ENCODE measurements at regions not wholly inside any gene's neighbourhood (a gene's known extent, or its start where the extent isn't known, plus 50 kb on each side); places are given as distances from the start of the nearest gene placed in this dataset.
"Not testable (repeated sequence)": the region's sequence is repeated elsewhere in the genome, so short reads cannot be mapped to it uniquely, and the experiment has no call there.

- DNase-seq (ENCODE audit: low spot score), result no peak
These were observed 861.9 kb upstream of the SLITRK1 start for GRCh38 chr13:84744203-84744602.

GRCh38 chr13:84741253-84741652 lies 859.0 kb upstream of the SLITRK1 start:
- no peak for DNase-seq (ENCODE audit: low spot score)

DNA sequence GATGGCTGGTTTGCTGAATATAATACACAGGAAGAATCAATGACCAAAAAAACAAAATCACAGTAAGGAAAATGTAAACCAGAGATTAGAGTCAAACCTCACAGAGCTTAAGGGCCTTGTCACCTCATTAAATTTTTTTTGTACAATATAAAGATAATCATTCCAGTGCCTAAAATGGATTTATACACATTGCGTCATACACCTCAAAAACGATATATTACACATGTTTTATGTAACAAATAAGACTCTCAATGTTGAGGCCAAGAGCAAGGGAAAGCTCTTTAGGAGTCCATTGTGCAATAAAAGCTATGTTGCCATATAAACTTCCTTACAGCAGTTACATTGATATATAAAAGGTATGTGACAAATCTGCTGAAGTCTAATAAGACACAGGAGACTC lies 856.7 kb upstream of the SLITRK1 start:
- DNase-seq (ENCODE audit: low spot score), result no peak

DNA sequence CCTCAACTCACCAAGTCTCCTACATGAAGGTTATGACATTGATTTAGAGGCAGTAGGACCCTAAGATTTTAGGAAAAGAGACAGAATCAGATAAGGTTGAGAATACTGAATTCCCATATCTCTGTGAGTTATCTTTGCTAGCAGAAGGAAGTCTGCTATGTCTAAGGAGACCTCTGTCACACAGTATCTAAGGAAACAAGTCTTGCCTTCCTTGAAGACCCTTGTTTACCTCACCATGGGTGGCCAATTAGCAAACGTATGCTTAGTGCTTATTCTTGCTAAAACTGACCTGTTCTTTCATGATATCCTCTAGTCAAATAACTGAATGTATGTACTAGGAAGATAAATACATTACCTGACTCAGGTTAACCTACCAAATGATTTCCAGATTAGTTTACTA lies 855.4 kb upstream of the SLITRK1 start:
- DNase-seq (ENCODE audit: low spot score), result no peak

DNA sequence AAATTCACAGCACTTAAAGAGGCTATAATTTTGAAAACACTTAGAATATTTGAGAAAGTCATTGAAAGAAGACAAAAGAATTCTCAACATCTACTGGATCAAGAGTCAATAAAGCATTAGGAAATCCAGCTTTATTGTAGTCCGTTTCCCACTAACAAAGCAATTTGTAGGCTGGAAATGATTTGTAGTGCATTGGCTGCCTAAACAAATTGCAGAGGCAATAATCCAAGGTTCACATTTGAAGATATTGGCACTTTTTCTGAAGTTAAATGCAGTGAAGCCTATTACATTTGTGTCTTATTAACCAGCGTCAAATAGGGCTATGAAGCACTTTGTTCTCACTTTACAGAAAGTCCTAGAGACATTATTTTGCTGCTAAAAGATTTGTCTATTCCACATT lies 848.1 kb upstream of the SLITRK1 start:
- no peak for DNase-seq (ENCODE audit: low spot score)

- DNase-seq (ENCODE audit: low spot score), result no peak
These were observed 823.9 kb upstream of the SLITRK1 start for GRCh38 chr13:84705982-84706710.

- DNase-seq (ENCODE audit: low spot score), result no peak
These were observed 819.9 kb upstream of the SLITRK1 start for GRCh38 chr13:84702174-84702573.

GRCh38 chr13:84697591-84697990 lies 815.3 kb upstream of the SLITRK1 start:
- not testable (repeated sequence) for DNase-seq (ENCODE audit: low spot score)

- DNase-seq (ENCODE audit: low spot score), result no peak
These were observed 804.7 kb upstream of the SLITRK1 start for GRCh38 chr13:84686973-84687372.

DNA sequence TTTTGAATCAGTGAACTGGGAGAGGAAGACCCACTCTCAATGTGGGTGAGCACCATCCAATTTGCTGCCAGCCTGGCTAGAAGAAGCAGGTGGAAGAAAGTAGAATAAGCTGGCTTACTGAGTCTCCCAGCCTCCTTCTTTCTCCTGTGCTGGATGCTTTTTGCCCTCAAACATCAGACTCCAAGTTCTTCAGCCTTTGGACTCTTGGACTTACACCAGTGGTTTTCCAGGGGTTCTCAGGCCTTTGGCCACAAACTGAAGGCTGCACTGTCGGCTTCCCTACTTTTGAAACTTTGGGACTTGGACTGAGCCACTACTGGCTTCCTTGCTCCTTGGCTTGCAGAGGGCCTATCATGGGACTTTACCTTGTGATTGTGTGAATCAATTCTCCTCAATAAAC lies 804.2 kb upstream of the SLITRK1 start:
- DNase-seq (ENCODE audit: low spot score), result no peak

GRCh38 chr13:84684804-84685203 lies 802.5 kb upstream of the SLITRK1 start:
- no peak for DNase-seq (ENCODE audit: low spot score)

DNA sequence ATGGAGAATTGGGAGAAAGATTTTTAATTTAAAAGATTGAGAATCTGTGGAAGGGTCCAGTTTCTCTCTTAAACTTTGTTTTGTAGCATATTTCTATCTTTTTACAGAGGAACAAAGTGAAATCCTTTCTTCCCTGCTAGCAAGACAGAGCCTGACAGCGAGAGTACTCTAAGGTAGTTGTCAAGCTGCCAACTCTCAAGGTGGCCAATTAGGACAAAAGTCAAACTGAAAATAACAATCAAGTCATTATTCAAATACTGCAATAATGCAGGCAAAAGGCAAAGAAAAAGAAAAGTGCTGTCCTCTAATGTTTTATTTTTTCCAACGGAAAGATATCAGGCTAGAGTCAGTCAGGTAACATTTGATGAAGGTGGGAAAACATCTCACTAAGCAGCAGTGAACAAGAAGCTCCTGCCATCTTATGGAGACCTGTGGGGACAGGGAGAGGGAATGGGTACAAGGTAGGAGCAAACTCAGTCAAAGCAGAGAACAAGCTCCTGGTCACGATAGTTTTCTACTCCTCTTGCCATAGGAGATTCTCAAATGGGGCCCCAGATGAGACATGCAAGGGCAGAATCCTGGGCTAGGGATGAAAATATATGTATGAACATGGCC lies 801.9 kb upstream of the SLITRK1 start:
- no peak for DNase-seq (ENCODE audit: low spot score)

GRCh38 chr13:84683448-84683847 lies 801.2 kb upstream of the SLITRK1 start:
- no peak for DNase-seq (ENCODE audit: low spot score)

- no peak for DNase-seq (ENCODE audit: low spot score)
These were observed 795.6 kb upstream of the SLITRK1 start for GRCh38 chr13:84677836-84678235.

GRCh38 chr13:84672616-84673015 lies 790.3 kb upstream of the SLITRK1 start:
- DNase-seq (ENCODE audit: low spot score), result no peak

DNA sequence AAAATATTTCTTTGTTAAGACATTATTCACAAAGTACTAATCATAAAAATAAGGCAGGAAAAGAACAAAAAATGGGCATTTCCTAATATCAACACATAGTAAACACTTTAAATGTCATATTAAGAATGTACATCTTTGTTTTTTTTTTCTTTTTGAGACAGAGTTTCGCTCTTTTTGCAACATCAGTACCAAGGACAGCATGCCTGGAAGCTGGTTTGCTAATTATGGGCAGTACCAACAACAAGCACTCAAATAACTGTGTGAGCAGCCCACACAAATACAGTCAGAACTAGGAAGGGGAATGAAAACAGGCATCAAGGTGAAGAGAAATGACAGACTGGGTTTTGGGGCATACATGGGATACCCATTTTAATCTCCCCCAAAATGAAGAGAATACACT lies 788.0 kb upstream of the SLITRK1 start:
- no peak for DNase-seq (ENCODE audit: low spot score)

DNA sequence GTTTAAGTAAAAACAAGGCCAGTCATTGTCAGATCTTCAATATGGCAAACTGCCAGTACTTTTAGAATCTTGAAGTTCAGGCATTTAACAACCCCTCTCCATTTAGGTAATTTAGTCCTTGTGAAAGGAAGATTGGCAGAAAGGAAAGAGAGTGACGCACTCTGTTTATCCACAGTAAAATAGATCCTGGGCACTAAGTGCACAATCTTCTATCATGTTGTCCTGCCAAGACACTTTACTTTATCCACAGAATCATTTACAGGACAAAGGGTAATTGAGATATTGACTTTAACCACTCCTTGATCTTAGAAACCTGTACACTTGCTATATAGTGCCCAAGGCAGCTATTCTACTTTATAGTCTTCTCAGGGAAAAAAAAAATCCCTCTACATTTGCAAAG lies 786.4 kb upstream of the SLITRK1 start:
- no peak for DNase-seq (ENCODE audit: low spot score)

GRCh38 chr13:84662491-84662890 lies 780.2 kb upstream of the SLITRK1 start:
- no peak for DNase-seq (ENCODE audit: low spot score)

- DNase-seq (ENCODE audit: low spot score), result no peak
These were observed 779.4 kb upstream of the SLITRK1 start for GRCh38 chr13:84661718-84662117.

GRCh38 chr13:84659359-84659661 lies 777.0 kb upstream of the SLITRK1 start:
- DNase-seq (ENCODE audit: low spot score), result no peak

DNA sequence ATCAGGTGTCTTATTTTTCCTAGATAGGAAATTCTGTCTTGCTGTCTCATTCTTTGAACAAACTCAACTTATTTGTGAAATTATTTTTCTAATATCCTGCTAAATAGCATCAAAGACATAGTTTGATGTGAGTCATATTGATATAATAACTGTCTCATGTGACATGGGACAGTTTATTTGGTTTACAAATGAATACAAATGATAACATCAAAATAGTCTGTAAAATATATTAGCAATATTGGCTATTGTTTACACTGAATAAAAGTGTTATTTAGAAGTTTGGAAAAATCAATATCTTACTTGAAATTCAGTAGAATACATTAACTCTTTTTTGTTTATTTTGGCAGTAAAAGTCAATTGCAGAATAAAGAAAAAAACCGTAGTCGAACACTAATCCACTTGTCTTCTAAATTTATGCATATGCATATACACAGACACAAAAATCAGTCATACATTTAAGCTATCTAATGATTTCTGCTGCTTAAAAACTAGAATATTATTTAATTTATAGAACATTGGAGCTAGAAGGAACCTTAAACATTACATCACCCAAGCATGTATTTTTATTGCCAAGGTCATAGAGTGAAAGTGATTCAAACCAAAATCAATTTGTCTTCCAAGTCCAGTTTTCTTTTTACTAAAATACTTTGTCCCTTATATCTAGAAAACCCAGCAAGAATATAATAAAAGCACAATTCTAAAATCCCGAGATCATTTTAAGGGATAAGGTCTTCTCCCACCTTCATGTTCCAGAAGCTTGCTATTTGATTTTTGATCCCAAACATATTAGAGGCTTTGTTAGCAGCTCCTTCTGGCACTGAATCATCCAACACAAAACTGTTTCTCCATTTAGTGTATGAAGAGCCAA lies 776.5 kb upstream of the SLITRK1 start:
- DNase-seq (ENCODE audit: low spot score), result no peak

DNA sequence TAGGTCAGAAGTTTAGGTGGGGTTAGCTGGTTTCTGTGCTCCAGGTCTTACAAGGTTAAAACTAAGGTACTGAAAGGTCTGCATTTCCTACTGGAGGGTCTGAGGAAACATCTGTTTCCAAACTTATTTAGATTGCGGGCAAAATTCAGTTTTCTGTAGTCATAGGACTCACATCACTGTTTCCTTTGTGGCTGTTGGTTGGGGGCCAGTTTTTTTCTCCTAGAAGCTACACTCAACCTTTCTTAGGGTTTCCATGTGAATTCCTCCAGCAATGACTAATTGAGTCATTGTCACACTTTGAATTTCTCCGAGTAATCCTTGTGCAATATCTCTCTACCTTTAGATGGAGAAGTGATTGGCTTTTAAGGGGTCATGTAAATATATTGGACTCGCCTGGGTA lies 773.4 kb upstream of the SLITRK1 start:
- DNase-seq (ENCODE audit: low spot score), result no peak

- DNase-seq (ENCODE audit: low spot score), result no peak
These were observed 772.5 kb upstream of the SLITRK1 start for GRCh38 chr13:84654654-84655275.

Measured in AG08395 (cell line).